IPS-18a (cell line): ENCODE measurements at regions not wholly inside any gene's neighbourhood (a gene's known extent, or its start where the extent isn't known, plus 50 kb on each side); places are given as distances from the start of the nearest gene placed in this dataset.
"Not testable (repeated sequence)": the region's sequence is repeated elsewhere in the genome, so short reads cannot be mapped to it uniquely, and the experiment has no call there.

Experiments used
- H3K27ac ChIP-seq: one replicate; pipeline ENCODE4 v1.5.1; 2013; ENCODE audit warnings: low read length
- H3K27me3 ChIP-seq: one replicate; pipeline ENCODE4 v1.6.1; 2013; ENCODE audit warnings: mild to moderate bottlenecking, low read length; ENCODE audit not compliant: control insufficient read depth, insufficient read depth
- H3K36me3 ChIP-seq: one replicate; pipeline ENCODE4 v1.6.1; 2013; ENCODE audit warnings: low read depth, low read length; ENCODE audit not compliant: control insufficient read depth
- H3K4me1 ChIP-seq: one replicate; pipeline ENCODE4 v1.6.1; 2013; ENCODE audit warnings: low read depth, low read length; ENCODE audit not compliant: control insufficient read depth
- H3K4me3 ChIP-seq: one replicate; pipeline ENCODE4 v1.5.1; 2013; ENCODE audit warnings: low read length
- H3K9ac ChIP-seq: one replicate; pipeline ENCODE4 v1.6.1; 2013; ENCODE audit warnings: mild to moderate bottlenecking, low read length, moderate library complexity
- H3K9me3 ChIP-seq: one replicate; pipeline ENCODE4 v1.6.1; 2013; ENCODE audit warnings: low read depth, low read length; ENCODE audit not compliant: control insufficient read depth

DNA sequence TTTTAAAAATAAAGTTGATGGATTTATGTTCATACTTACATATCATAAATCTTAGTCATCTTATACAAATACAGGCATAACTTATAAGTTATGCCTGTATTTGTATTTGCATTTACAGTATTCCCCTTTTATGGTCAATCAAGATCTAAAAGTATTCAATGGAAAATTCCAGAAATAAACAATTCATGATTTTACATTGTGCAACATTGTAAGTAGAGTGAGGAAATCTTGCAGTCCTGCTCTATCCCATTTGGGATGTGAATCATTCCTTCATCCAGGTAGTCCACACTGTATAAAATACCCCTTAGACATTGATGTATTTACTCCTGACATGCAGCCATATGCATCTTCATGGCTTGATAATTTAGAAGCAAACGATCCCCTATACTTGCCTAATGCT is 795.3 kb downstream of the SLITRK1 start:
- Histone ChIP-seq H3K9me3 (peaks cover 6% of the 10 kb centered on the region), H3K36me3 (no peaks in the 10 kb centered on the region), H3K4me3 (no peak overlapping the region), H3K9ac (no peak overlapping the region), H3K4me1 (no peaks in the 10 kb centered on the region), H3K27ac (no peak overlapping the region), H3K27me3 (no peaks in the 10 kb centered on the region)

DNA sequence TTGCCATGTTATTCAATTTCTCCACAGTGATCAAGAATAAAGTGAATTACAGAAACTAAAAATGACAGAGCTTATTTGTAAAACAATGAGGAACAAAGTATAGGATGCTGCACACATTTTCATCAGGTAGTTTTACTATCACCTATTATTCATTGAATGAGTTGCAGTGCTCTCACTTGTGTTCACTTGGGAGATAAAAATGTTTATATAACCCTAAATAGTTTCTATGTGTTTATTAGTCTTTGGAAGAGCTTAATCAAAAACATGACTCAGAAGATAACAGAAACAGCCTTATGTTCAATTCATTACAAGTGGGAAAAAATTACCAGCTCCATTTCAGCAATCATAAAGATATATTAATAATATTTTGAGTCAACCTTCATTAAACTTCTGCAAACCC is 796.2 kb downstream of the SLITRK1 start:
- H3K27me3 ChIP-seq = no peaks in the 10 kb centered on the region
- H3K27ac ChIP-seq = no peak overlapping the region
- H3K4me1 ChIP-seq = no peaks in the 10 kb centered on the region
- no peak overlapping the region for H3K9ac ChIP-seq
- H3K4me3 ChIP-seq = no peak overlapping the region
- H3K36me3 ChIP-seq = no peaks in the 10 kb centered on the region
- H3K9me3 ChIP-seq = peaks cover 6% of the 10 kb centered on the region

DNA sequence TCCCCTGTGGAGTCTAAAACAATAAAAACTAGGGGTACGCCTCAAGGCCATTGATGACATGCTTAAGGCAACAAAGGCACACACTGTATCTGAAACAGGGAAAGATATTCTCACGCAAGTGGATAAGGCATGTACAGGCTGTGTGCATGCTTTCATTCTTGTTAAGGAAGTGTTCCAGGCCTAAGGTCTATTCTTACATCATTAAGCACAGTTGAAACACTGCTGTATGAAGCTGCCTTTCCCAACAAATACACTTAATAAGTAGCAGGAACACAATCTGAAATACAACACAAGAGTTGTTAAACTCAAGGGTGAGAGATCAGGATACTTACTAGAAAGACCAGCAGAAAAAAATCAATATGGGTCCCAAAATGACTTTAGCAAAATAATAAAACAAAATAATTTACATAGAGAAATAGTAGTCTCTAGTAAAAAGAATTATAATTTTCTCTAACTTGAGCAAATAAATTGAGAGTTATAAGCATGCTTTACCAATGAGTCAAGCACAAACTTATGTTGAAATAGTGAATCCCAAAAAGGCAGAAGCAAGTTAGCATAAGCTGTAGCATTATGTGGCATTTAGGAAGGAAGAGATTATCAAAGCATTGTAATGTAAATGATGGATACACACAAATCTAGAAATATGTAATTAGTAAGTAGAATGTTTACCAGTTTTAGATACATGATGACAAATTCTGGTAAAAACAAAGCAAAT is 796.9 kb downstream of the SLITRK1 start:
- H3K27ac ChIP-seq = no peak overlapping the region
- no peaks in the 10 kb centered on the region for H3K36me3 ChIP-seq
- H3K9ac ChIP-seq = no peak overlapping the region
- H3K9me3 ChIP-seq = peaks cover 6% of the 10 kb centered on the region
- no peaks in the 10 kb centered on the region for H3K27me3 ChIP-seq
- no peaks in the 10 kb centered on the region for H3K4me1 ChIP-seq
- H3K4me3 ChIP-seq = no peak overlapping the region

DNA sequence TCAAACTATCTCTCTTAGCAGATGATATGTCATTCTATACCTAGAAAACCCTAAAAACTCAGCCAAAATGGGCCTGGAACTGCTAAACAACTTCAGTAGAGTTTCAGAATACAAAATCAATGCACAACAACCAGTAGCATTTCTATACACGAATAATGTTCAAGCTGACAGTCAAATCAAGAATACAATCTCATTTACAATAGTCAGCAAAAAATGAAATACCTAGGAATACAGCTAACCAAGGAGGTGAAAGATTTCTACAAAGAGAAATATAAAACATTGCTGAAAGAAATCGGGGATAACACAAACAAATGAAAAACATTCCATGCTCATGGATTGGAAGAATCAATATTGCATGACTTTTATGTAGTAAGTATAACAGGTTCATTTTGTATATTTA is 804.8 kb downstream of the SLITRK1 start:
- H3K4me3 ChIP-seq = no peak overlapping the region
- H3K9ac ChIP-seq = no peak overlapping the region
- H3K4me1 ChIP-seq = no peaks in the 10 kb centered on the region
- no peak overlapping the region for H3K27ac ChIP-seq
- H3K9me3 ChIP-seq = no peaks in the 10 kb centered on the region
- H3K36me3 ChIP-seq = no peaks in the 10 kb centered on the region
- H3K27me3 ChIP-seq = no peaks in the 10 kb centered on the region

- H3K36me3 ChIP-seq, H3K4me3 ChIP-seq, H3K27ac ChIP-seq, H3K9me3 ChIP-seq, H3K4me1 ChIP-seq, H3K9ac ChIP-seq, H3K27me3 ChIP-seq: not testable (repeated sequence)
These were observed 808.3 kb downstream of the SLITRK1 start for GRCh38 chr13:83073930-83074329.

DNA sequence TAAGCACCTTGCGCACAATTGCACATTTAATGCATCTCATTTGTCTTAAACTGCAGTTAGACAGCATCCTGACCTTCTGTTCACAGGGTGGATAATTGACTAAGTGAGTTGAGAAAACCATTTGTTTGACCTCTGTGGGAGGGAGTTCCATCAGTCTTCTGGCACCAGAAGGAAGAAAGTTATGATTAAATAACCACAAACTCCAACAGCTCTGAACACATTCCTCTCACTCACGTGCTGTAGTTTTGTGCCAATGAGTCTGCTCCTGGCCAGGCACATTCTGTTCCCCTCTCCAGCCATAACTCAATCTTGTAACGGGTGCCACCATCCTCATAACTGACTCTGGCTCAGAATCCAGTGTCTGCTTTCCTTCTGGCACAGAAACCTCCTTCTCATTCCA is 817.2 kb downstream of the SLITRK1 start:
- no peaks in the 10 kb centered on the region for H3K36me3 ChIP-seq
- H3K4me1 ChIP-seq = no peaks in the 10 kb centered on the region
- no peak overlapping the region for H3K27ac ChIP-seq
- H3K27me3 ChIP-seq = no peaks in the 10 kb centered on the region
- H3K9me3 ChIP-seq = no peaks in the 10 kb centered on the region
- no peak overlapping the region for H3K4me3 ChIP-seq
- no peak overlapping the region for H3K9ac ChIP-seq

GRCh38 chr13:83057119-83057518 is 825.2 kb downstream of the SLITRK1 start:
- Histone ChIP-seq H3K4me3 (no peak overlapping the region), H3K9me3 (no peaks in the 10 kb centered on the region), H3K9ac (no peak overlapping the region), H3K4me1 (no peaks in the 10 kb centered on the region), H3K36me3 (no peaks in the 10 kb centered on the region), H3K27ac (no peak overlapping the region), H3K27me3 (no peaks in the 10 kb centered on the region)

- H3K27ac ChIP-seq = no peak overlapping the region
- no peak overlapping the region for H3K9ac ChIP-seq
- H3K27me3 ChIP-seq = no peaks in the 10 kb centered on the region
- H3K9me3 ChIP-seq = no peaks in the 10 kb centered on the region
- H3K36me3 ChIP-seq = no peaks in the 10 kb centered on the region
- H3K4me1 ChIP-seq = no peaks in the 10 kb centered on the region
- no peak overlapping the region for H3K4me3 ChIP-seq
These were observed 826.0 kb downstream of the SLITRK1 start for GRCh38 chr13:83056269-83056668.

GRCh38 chr13:83048419-83048818 is 833.9 kb downstream of the SLITRK1 start:
- Histone ChIP-seq H3K27me3 (no peaks in the 10 kb centered on the region), H3K9me3 (no peaks in the 10 kb centered on the region), H3K4me1 (no peaks in the 10 kb centered on the region), H3K27ac (no peak overlapping the region), H3K36me3 (no peaks in the 10 kb centered on the region), H3K4me3 (no peak overlapping the region), H3K9ac (no peak overlapping the region)

GRCh38 chr13:83024955-83025594 is 857.2 kb downstream of the SLITRK1 start:
- H3K4me1 ChIP-seq = no peaks in the 10 kb centered on the region
- no peaks in the 10 kb centered on the region for H3K36me3 ChIP-seq
- H3K27ac ChIP-seq = no peak overlapping the region
- H3K9me3 ChIP-seq = no peaks in the 10 kb centered on the region
- no peak overlapping the region for H3K9ac ChIP-seq
- no peaks in the 10 kb centered on the region for H3K27me3 ChIP-seq
- H3K4me3 ChIP-seq = no peak overlapping the region

DNA sequence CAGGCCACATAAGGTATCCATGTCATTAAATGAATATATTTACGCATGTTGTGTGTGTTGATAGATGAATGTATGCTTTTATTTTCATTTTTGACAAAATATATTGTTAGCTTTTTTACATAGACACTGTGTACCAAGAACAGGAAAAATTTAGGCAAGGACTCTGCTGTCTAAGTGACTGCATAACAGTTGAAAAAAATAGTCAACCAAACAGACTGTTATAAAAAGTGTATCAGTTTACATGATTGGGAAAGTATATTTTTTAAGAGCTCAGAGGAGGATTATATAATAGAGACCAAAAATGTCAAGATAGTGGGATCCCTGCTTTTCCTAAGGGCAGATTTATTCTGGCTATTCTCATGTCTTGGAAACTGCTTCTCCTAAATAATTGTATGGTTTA is 858.0 kb downstream of the SLITRK1 start:
- H3K27me3 ChIP-seq = no peaks in the 10 kb centered on the region
- no peaks in the 10 kb centered on the region for H3K9me3 ChIP-seq
- H3K4me1 ChIP-seq = no peaks in the 10 kb centered on the region
- H3K9ac ChIP-seq = no peak overlapping the region
- H3K36me3 ChIP-seq = no peaks in the 10 kb centered on the region
- H3K27ac ChIP-seq = no peak overlapping the region
- no peak overlapping the region for H3K4me3 ChIP-seq

DNA sequence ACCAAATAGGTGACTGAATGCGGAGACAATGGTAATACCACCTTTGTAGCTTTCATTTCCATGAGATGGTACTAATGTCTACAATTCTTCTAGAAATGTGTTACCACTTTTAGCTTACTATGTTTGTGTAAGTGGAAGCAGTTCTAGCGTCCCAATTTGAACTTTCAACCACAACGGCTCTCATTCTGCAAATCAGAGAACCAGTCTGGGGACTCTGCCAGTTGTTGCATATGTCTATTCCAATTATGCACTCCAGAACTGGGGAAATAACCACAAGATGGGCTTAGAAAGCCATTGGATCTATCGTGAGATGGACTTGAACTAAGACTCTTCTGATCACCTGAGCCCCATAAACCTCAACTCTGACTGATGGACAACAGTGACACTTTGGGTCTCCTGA is 862.3 kb downstream of the SLITRK1 start:
- H3K36me3 ChIP-seq = no peaks in the 10 kb centered on the region
- H3K9ac ChIP-seq = no peak overlapping the region
- H3K27ac ChIP-seq = no peak overlapping the region
- H3K4me1 ChIP-seq = no peaks in the 10 kb centered on the region
- H3K27me3 ChIP-seq = no peaks in the 10 kb centered on the region
- no peak overlapping the region for H3K4me3 ChIP-seq
- H3K9me3 ChIP-seq = no peaks in the 10 kb centered on the region
